ENCODE measurements at regions not wholly inside any gene's neighbourhood (a gene's known extent, or its start where the extent isn't known, plus 50 kb on each side); places are given as distances from the start of the nearest gene placed in this dataset.

DNA sequence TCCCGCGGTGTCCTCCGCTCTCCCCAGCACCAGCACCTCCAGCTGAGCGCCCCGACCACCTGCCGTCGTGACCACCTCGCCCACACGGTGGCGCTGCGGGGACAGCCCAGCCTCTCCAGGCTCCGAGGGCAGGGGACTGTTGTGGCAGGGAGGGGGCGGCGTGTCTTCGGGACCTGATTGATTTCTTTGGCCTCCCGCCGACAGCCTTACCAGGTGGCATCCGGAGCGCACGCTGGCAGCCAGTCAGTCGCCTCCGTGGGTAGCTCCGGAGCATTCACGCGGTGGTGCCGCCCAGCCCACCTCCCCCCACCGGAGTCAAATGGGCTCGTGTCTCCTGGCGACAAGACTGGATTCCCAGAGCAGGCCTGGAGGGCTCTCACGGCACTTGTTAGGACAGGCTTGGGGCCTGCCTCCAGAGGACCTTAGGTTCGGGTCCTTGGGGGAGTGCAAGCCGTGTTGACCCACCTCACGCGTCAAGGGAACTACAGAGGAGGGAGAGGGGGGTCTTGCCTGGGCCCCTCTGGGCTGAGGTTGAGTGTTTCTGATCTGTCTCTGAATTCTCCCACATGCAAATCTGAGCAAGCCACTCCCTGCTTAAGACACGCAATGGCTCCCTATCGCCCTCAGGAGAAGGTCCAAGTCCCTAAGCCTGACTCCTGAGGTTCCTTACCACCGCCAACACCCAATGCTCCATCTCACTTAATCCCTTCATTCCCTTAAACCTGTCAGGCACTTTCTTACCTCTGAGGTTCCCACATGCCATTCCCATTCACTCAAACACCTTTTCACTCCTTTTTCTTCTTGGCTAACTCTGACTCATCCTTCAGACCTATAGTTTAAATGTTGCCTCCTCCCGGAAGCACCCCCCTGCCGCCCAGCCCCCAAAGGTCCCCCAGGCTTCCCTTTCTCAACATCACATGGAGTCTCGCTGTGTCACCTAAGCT lies 51.2 kb upstream of the GGTA1 start (continued):
- TF ChIP-seq, protein P1, sequence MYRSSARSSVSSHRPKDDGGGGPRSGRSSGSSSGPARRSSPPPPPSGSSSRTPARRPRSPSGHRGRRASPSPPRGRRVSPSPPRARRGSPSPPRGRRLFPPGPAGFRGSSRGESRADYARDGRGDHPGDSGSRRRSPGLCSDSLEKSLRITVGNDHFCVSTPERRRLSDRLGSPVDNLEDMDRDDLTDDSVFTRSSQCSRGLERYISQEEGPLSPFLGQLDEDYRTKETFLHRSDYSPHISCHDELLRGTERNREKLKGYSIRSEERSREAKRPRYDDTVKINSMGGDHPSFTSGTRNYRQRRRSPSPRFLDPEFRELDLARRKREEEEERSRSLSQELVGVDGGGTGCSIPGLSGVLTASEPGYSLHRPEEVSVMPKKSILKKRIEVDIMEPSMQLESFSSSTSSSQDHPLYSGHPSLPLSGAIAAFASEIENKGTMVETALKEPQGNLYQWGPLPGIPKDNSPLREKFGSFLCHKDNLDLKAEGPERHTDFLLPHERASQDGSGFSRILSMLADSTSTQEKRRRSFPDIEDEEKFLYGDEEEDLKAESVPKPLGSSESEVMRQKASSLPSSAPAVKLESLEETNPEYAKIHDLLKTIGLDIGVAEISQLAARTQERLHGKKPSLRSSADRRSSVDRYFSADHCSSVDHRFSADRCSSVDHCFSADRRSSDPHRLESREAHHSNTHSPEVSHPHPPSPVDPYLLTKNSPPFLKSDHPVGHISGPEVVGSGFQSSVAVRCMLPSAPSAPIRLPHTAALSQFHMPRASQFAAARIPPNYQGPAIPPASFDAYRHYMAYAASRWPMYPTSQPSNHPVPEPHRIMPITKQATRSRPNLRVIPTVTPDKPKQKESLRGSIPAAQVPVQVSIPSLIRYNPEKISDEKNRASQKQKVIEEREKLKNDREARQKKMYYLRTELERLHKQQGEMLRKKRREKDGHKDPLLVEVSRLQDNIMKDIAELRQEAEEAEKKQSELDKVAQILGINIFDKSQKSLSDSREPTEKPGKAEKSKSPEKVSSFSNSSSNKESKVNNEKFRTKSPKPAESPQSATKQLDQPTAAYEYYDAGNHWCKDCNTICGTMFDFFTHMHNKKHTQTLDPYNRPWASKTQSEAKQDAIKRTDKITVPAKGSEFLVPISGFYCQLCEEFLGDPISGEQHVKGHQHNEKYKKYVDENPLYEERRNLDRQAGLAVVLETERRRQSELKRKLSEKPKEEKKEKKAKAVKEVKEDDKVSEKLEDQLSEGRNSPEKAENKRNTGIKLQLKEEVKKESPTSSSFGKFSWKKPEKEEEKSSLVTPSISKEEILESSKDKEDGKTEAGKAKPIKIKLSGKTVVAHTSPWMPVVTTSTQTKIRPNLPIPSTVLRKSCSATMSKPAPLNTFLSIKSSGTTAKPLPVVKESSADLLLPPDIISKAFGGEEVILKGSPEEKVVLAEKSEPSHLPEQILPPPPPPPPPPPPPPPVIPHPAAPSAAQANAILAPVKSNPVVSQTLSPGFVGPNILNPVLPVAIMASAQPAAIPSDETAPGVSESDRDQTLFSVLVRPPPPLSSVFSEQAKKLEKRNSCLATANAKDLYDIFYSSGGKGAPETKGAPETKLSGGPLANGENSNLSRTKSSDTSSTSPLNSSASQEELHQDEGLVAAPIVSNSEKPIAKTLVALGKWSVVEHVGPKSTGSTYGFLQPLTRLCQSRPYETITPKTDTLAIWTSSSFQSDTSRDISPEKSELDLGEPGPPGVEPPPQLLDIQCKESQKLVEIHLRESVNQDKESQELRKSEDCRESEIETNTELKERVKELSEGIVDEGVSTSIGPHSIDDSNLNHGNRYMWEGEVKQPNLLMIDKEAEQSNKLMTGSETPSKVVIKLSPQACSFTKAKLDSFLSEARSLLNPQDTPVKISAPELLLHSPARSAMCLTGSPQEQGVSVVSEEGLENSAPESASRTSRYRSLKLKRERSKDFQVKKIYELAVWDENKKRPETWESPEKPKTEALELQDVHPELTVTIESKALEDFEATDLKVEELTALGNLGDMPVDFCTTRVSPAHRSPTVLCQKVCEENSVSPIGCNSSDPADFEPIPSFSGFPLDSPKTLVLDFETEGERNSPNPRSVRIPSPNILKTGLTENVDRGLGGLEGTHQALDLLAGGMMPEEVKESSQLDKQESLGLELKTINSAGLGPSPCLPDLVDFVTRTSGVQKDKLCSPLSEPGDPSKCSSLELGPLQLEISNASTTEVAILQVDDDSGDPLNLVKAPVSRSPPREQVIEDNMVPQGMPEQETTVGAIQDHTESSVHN (CRISPR knock-in tag; IDR thresholded peaks at IDR 0.05) = no peak
- TF ChIP-seq ZNF878 (CRISPR knock-in tag; IDR thresholded peaks at IDR 0.05) (no peak), ZNF180 (CRISPR knock-in tag; IDR thresholded peaks at IDR 0.05; ENCODE audit: borderline replicate concordance, low read depth) (no peak), ZMYM2 (CRISPR knock-in tag; IDR thresholded peaks at IDR 0.05) (no peak), KAT8 (CRISPR knock-in tag; IDR thresholded peaks at IDR 0.05) (0 out of 2 replicates have a peak, but pooled peaks have one; percentile 39), HDAC1 (CRISPR knock-in tag; IDR thresholded peaks at IDR 0.05) (peak; percentile 36; the same call in 1 of the 2 replicates), ZNF501 (CRISPR knock-in tag; IDR thresholded peaks at IDR 0.05) (0 out of 2 replicates have a peak, but pooled peaks have one; percentile 51), MYC (CRISPR knock-in tag; IDR thresholded peaks at IDR 0.05; ENCODE audit: borderline replicate concordance) (peak; percentile 68; the same call in 1 of the 2 replicates), HES4 (CRISPR knock-in tag; IDR thresholded peaks at IDR 0.05; ENCODE audit: borderline replicate concordance) (peak; percentile 55; the same call in 1 of the 2 replicates), NR3C1 (CRISPR knock-in tag; IDR thresholded peaks at IDR 0.05) (no peak), ERF (CRISPR knock-in tag; IDR thresholded peaks at IDR 0.05) (peak; percentile 39; the same call in 1 of the 2 replicates), SOX5 (CRISPR knock-in tag; IDR thresholded peaks at IDR 0.05; ENCODE audit: borderline replicate concordance) (no peak)
- TF ChIP-seq, protein P2, sequence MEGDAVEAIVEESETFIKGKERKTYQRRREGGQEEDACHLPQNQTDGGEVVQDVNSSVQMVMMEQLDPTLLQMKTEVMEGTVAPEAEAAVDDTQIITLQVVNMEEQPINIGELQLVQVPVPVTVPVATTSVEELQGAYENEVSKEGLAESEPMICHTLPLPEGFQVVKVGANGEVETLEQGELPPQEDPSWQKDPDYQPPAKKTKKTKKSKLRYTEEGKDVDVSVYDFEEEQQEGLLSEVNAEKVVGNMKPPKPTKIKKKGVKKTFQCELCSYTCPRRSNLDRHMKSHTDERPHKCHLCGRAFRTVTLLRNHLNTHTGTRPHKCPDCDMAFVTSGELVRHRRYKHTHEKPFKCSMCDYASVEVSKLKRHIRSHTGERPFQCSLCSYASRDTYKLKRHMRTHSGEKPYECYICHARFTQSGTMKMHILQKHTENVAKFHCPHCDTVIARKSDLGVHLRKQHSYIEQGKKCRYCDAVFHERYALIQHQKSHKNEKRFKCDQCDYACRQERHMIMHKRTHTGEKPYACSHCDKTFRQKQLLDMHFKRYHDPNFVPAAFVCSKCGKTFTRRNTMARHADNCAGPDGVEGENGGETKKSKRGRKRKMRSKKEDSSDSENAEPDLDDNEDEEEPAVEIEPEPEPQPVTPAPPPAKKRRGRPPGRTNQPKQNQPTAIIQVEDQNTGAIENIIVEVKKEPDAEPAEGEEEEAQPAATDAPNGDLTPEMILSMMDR (CRISPR knock-in tag; IDR thresholded peaks at IDR 0.05) = peak; percentile 98
- TF ChIP-seq, protein P3, sequence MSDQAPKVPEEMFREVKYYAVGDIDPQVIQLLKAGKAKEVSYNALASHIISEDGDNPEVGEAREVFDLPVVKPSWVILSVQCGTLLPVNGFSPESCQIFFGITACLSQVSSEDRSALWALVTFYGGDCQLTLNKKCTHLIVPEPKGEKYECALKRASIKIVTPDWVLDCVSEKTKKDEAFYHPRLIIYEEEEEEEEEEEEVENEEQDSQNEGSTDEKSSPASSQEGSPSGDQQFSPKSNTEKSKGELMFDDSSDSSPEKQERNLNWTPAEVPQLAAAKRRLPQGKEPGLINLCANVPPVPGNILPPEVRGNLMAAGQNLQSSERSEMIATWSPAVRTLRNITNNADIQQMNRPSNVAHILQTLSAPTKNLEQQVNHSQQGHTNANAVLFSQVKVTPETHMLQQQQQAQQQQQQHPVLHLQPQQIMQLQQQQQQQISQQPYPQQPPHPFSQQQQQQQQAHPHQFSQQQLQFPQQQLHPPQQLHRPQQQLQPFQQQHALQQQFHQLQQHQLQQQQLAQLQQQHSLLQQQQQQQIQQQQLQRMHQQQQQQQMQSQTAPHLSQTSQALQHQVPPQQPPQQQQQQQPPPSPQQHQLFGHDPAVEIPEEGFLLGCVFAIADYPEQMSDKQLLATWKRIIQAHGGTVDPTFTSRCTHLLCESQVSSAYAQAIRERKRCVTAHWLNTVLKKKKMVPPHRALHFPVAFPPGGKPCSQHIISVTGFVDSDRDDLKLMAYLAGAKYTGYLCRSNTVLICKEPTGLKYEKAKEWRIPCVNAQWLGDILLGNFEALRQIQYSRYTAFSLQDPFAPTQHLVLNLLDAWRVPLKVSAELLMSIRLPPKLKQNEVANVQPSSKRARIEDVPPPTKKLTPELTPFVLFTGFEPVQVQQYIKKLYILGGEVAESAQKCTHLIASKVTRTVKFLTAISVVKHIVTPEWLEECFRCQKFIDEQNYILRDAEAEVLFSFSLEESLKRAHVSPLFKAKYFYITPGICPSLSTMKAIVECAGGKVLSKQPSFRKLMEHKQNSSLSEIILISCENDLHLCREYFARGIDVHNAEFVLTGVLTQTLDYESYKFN (CRISPR knock-in tag; conservative IDR thresholded peaks at IDR 0.05) = no peak
